Keratinocyte (primary cell): ENCODE measurements at regions not wholly inside any gene's neighbourhood (a gene's known extent, or its start where the extent isn't known, plus 50 kb on each side); places are given as distances from the start of the nearest gene placed in this dataset.

ENCODE experiments used
- DNase-seq: peaks from one replicate; pipeline ENCODE4 v3.0.0-alpha.2; 2011; ENCODE audit warnings: low read depth, missing footprints, low spot score
- FAIRE-seq: peaks from 2 replicates; lab custom pipeline; 2011; peaks lifted over from hg19 to GRCh38; lab: Jason Lieb, UNC
- H2AFZ ChIP-seq: 2 replicates; pipeline ENCODE4 v1.6.0; 2012; ENCODE audit warnings: low read length, control low read depth, inconsistent platforms; ENCODE audit not compliant: control insufficient read depth
- H3K27ac ChIP-seq: 2 replicates; pipeline ENCODE4 v1.5.1; 2011; ENCODE audit warnings: low read length; ENCODE audit not compliant: control insufficient read depth, insufficient read depth
- H3K27me3 ChIP-seq: 3 replicates; pipeline ENCODE4 v1.6.0; 2011; ENCODE audit warnings: low read length; ENCODE audit not compliant: control insufficient read depth, insufficient read depth; ENCODE audit errors: extremely low read depth
- H3K36me3 ChIP-seq, 2 experiments: 2 replicates in 1 of 2; 3 replicates in 1 of 2; pipeline ENCODE4 v1.5.1; 2011; ENCODE audit warnings: low read length in 2 of 2, mild to moderate bottlenecking in 1 of 2; ENCODE audit not compliant: control insufficient read depth in 2 of 2, insufficient read depth in 2 of 2; ENCODE audit errors: extremely low read depth in 1 of 2
- H3K4me1 ChIP-seq: 3 replicates; pipeline ENCODE4 v1.5.1; 2011; ENCODE audit warnings: low read length; ENCODE audit not compliant: control insufficient read depth, insufficient read depth; ENCODE audit errors: extremely low read depth
- H3K4me2 ChIP-seq: 3 replicates; pipeline ENCODE4 v1.6.0; 2011; ENCODE audit warnings: low read depth, low read length; ENCODE audit not compliant: control insufficient read depth, insufficient read depth; ENCODE audit errors: extremely low read depth
- H3K4me3 ChIP-seq, 3 experiments: fragments of 200-600 bp in 1 of 3; sonication (generic) in 1 of 3; 2 replicates in 2 of 3; 3 replicates in 1 of 3; pipeline ENCODE4 v1.5.1; 2011 to 2016; ENCODE audit warnings: low read length in 3 of 3, mild to moderate bottlenecking in 3 of 3, control low read depth in 2 of 3, inconsistent platforms in 1 of 3, low read depth in 1 of 3, mixed read lengths in 1 of 3, mixed run types in 1 of 3, moderate library complexity in 1 of 3; ENCODE audit not compliant: control insufficient read depth in 2 of 3, insufficient read depth in 2 of 3; ENCODE audit errors: extremely low read depth in 1 of 3
- H3K79me2 ChIP-seq: 2 replicates; pipeline ENCODE4 v1.6.0; 2012; ENCODE audit warnings: low read length; ENCODE audit not compliant: control insufficient read depth, insufficient read depth
- H3K9ac ChIP-seq: 3 replicates; pipeline ENCODE4 v1.6.0; 2011; ENCODE audit warnings: low read length; ENCODE audit not compliant: control insufficient read depth, insufficient read depth; ENCODE audit errors: extremely low read depth
- H3K9me1 ChIP-seq: 3 replicates; pipeline ENCODE4 v1.6.0; 2011; ENCODE audit warnings: low read length; ENCODE audit not compliant: control insufficient read depth, insufficient read depth; ENCODE audit errors: extremely low read depth
- H3K9me3 ChIP-seq: 2 replicates; pipeline ENCODE4 v1.5.1; 2012; ENCODE audit warnings: low read depth, low read length; ENCODE audit not compliant: control insufficient read depth
- H4K20me1 ChIP-seq: 3 replicates; pipeline ENCODE4 v1.6.0; 2011; ENCODE audit warnings: low read length; ENCODE audit not compliant: control insufficient read depth, insufficient read depth; ENCODE audit errors: extremely low read depth
- EZH2 ChIP-seq: IDR thresholded peaks from one replicate; pipeline ENCODE4 v1.6.1; 2012; ENCODE audit warnings: inconsistent platforms, mild to moderate bottlenecking, low read length, moderate library complexity
- dilution Hi-C: fragments of 300-500 bp; cut with MboI; formaldehyde crosslinking; loops from one replicate; pipeline ENCODE4 v1.7.0; 2020; ENCODE audit warnings: low sequenced_read_pairs; ENCODE audit not compliant: extremely low pct_ligation_motif_present
- TF ChIP-seq, protein P1 (sequence below), 3 experiments: IDR thresholded peaks in 1 of 3; conservative IDR thresholded peaks in 1 of 3; optimal IDR thresholded peaks in 1 of 3; 2 replicates in 2 of 3; 3 replicates in 1 of 3; pipeline versions ENCODE3 to v1.5.1; 2011; ENCODE audit warnings: low read length in 3 of 3, mild to moderate bottlenecking in 3 of 3, moderate library complexity in 2 of 3, control low read depth in 1 of 3, inconsistent platforms in 1 of 3; ENCODE audit not compliant: insufficient read depth in 2 of 3; ENCODE audit errors: extremely low read depth in 1 of 3

DNA sequence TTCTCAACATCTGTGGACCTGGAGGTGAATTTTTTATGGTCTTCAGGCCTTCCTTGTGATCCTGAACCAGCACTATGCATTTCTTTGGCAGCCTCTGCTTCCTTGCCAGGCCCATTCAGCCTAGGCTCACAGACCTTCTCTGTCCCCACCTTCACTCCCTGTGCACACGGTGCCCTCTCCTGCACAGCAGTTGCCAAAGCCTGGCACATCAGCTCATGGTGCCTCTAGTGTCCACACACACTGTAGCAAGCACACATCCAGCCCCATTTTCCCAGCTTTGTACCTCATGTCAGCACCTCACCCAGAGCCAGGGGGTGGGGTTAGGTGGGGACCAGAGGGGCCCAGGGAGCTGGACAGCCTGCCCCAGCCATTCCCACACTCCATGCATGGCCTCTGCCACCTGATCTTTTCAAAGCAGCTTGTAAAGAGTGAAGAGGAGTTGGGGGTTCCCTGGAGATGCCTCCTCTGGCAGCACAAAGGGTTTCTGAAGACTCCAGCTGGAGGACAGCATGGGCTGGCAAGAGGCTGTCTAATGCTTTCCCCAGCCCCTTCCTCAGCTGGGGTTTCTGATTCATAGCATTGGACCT lies 57.9 kb upstream of the TMEM72 start:
- no peaks in the 10 kb centered on the region for H3K9me1 ChIP-seq
- H3K4me1 ChIP-seq, result no peaks in the 10 kb centered on the region
- H3K4me2 ChIP-seq, result no peak overlapping the region
- H4K20me1 ChIP-seq, result no peaks in the 10 kb centered on the region
- no peak overlapping the region for H2AFZ ChIP-seq
- TF ChIP-seq EZH2, result no peak
- TF ChIP-seq, protein P1, sequence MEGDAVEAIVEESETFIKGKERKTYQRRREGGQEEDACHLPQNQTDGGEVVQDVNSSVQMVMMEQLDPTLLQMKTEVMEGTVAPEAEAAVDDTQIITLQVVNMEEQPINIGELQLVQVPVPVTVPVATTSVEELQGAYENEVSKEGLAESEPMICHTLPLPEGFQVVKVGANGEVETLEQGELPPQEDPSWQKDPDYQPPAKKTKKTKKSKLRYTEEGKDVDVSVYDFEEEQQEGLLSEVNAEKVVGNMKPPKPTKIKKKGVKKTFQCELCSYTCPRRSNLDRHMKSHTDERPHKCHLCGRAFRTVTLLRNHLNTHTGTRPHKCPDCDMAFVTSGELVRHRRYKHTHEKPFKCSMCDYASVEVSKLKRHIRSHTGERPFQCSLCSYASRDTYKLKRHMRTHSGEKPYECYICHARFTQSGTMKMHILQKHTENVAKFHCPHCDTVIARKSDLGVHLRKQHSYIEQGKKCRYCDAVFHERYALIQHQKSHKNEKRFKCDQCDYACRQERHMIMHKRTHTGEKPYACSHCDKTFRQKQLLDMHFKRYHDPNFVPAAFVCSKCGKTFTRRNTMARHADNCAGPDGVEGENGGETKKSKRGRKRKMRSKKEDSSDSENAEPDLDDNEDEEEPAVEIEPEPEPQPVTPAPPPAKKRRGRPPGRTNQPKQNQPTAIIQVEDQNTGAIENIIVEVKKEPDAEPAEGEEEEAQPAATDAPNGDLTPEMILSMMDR (optimal IDR thresholded peaks at IDR 0.05 in 1 of 3, IDR thresholded peaks at IDR 0.05 in 1 of 3, conservative IDR thresholded peaks at IDR 0.05 in 1 of 3; ENCODE audit: extremely low read depth in 1 of 3, insufficient read depth in 2 of 3, low read length in 3 of 3), result peak in 2 of 3 experiments; percentile 33 to 89
- H3K9me3 ChIP-seq, result no peaks in the 10 kb centered on the region
- H3K79me2 ChIP-seq, result no peaks in the 10 kb centered on the region
- H3K36me3 ChIP-seq, result no peaks in the 10 kb centered on the region
- H3K4me3 ChIP-seq, result no peak overlapping the region
- H3K27ac ChIP-seq, result no peak overlapping the region
- dilution Hi-C loops, result no loop called here
- DNase-seq, result no peak
- H3K9ac ChIP-seq, result no peak overlapping the region
- H3K27me3 ChIP-seq, result no peaks in the 10 kb centered on the region
- FAIRE-seq, result no peak

DNA sequence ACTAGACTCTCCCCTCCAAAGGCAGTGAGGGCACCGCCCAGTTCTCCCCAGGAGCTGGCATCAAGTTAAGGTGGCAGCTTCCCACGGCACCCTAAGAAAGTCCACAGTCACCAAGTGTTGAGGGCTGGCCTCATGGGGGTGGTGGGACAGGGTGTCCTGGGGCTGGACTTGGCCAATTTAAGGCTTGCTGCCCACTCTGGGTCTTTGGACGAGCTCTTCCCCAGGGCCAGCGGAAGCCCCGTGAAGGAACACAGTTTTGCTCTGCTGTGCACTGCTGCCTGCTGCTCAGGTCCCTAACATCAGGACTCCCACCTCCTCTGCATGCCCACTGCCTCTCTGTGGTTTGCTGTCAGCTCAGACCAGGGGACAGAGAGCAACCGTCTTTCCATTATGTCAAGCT lies 57.3 kb upstream of the TMEM72 start:
- H2AFZ ChIP-seq, result no peak overlapping the region
- H3K27me3 ChIP-seq, result no peaks in the 10 kb centered on the region
- H3K4me3 ChIP-seq, result no peak overlapping the region
- no peaks in the 10 kb centered on the region for H3K36me3 ChIP-seq
- H3K4me1 ChIP-seq, result no peaks in the 10 kb centered on the region
- dilution Hi-C loops, result no loop called here
- no peak overlapping the region for H3K4me2 ChIP-seq
- DNase-seq (no peak), FAIRE-seq (no peak)
- no peaks in the 10 kb centered on the region for H3K9me1 ChIP-seq
- no peaks in the 10 kb centered on the region for H4K20me1 ChIP-seq
- TF ChIP-seq, protein P1 (optimal IDR thresholded peaks at IDR 0.05 in 1 of 3, IDR thresholded peaks at IDR 0.05 in 1 of 3, conservative IDR thresholded peaks at IDR 0.05 in 1 of 3; ENCODE audit: extremely low read depth in 1 of 3, insufficient read depth in 2 of 3, low read length in 3 of 3), result no peak
- TF ChIP-seq EZH2, result no peak
- H3K27ac ChIP-seq, result no peak overlapping the region
- no peak overlapping the region for H3K9ac ChIP-seq
- no peaks in the 10 kb centered on the region for H3K79me2 ChIP-seq
- H3K9me3 ChIP-seq, result no peaks in the 10 kb centered on the region
